Ishikawa (cell line): ENCODE measurements at regions not wholly inside any gene's neighbourhood (a gene's known extent, or its start where the extent isn't known, plus 50 kb on each side); places are given as distances from the start of the nearest gene placed in this dataset.

Experiments used
- CEBPB ChIP-seq: IDR thresholded peaks from 2 replicates; pipeline ENCODE4 v1.6.1; 2012
- EGR1 ChIP-seq: IDR thresholded peaks from 2 replicates; pipeline ENCODE4 v1.6.1; 2012
- MAX ChIP-seq: IDR thresholded peaks from 2 replicates; pipeline ENCODE4 v1.6.1; 2012
- NFIC ChIP-seq: IDR thresholded peaks from 2 replicates; pipeline ENCODE4 v1.6.1; 2012
- RAD21 ChIP-seq: IDR thresholded peaks from 2 replicates; pipeline ENCODE4 v1.6.1; 2012; ENCODE audit warnings: low read depth
- REST ChIP-seq: IDR thresholded peaks from 2 replicates; pipeline ENCODE4 v1.6.1; 2012; ENCODE audit warnings: low read depth, mild to moderate bottlenecking
- TAF1 ChIP-seq: IDR thresholded peaks from 2 replicates; pipeline ENCODE4 v1.6.1; 2012; ENCODE audit warnings: low read depth, mild to moderate bottlenecking
- TCF12 ChIP-seq: IDR thresholded peaks from 2 replicates; pipeline ENCODE4 v1.6.1; 2012; ENCODE audit warnings: low read depth
- TEAD4 ChIP-seq: IDR thresholded peaks from 2 replicates; pipeline ENCODE4 v1.6.1; 2012
- YY1 ChIP-seq: IDR thresholded peaks from 2 replicates; pipeline ENCODE4 v1.6.1; 2012; ENCODE audit warnings: low read depth
- ZBTB7A ChIP-seq: IDR thresholded peaks from 2 replicates; pipeline ENCODE4 v1.6.1; 2012; ENCODE audit warnings: low read depth

GRCh38 chr12:124425667-124426066, 130.8 kb downstream of the RFLNA start:
- TF ChIP-seq REST (no peak), TAF1 (no peak), CEBPB (no peak), MAX (no peak), TEAD4 (no peak), YY1 (no peak), NFIC (no peak), EGR1 (no peak), TCF12 (no peak), ZBTB7A (no peak), RAD21 (no peak)
